Activated naive CD4-positive, alpha-beta T cell treated with anti-CD3 and anti-CD28 coated beads, Interleukin-2, amount 10 ng/mL, durations not matched to agents 7 days and 5 days (primary cell): ENCODE measurements at regions not wholly inside any gene's neighbourhood (a gene's known extent, or its start where the extent isn't known, plus 50 kb on each side); places are given as distances from the start of the nearest gene placed in this dataset.
A peak's percentile ranks its signal among the peaks of the same experiment; 100 is the strongest.

ENCODE experiments used
- CTCF ChIA-PET: fragments of 350-600 bp; sonication (Branson Sonifier 250); formaldehyde crosslinking; loops from one replicate; lab custom pipeline; 2021; ENCODE audit warnings: antibody characterized with exemption; lab: Charles Lee
- DNase-seq: peaks from one replicate; pipeline ENCODE4 v3.0.0-alpha.2; 2020
- H3K27ac Mint-ChIP-seq: one replicate; pipeline ENCODE4 v1.8.0; 2021; ENCODE audit warnings: mild to moderate bottlenecking, moderate library complexity, mixed read lengths
- H3K27me3 Mint-ChIP-seq: one replicate; pipeline ENCODE4 v1.8.0; 2021; ENCODE audit warnings: mild to moderate bottlenecking, mixed read lengths
- H3K36me3 Mint-ChIP-seq: one replicate; pipeline ENCODE4 v1.8.0; 2021; ENCODE audit warnings: mixed read lengths
- H3K4me1 Mint-ChIP-seq: one replicate; pipeline ENCODE4 v1.8.0; 2021; ENCODE audit warnings: mixed read lengths
- H3K4me3 Mint-ChIP-seq: one replicate; pipeline ENCODE4 v1.8.0; 2021; ENCODE audit warnings: mild to moderate bottlenecking, moderate library complexity, mixed read lengths
- H3K9me3 Mint-ChIP-seq: one replicate; pipeline ENCODE4 v1.8.0; 2021; ENCODE audit warnings: mixed read lengths

GRCh38 chrX:7435822-7436221 is 287.9 kb upstream of the PUDP start:
- Mint-ChIP-seq H3K36me3 (no peaks in the 10 kb centered on the region), H3K27me3 (no peaks in the 10 kb centered on the region), H3K9me3 (no peaks in the 10 kb centered on the region), H3K4me3 (no peak overlapping the region), H3K27ac (no peak overlapping the region), H3K4me1 (no peaks in the 10 kb centered on the region)
- DNase-seq = no peak
- CTCF ChIA-PET = no interaction called here

GRCh38 chrX:7432901-7433300 is 284.9 kb upstream of the PUDP start:
- no peak for DNase-seq
- H3K27me3 Mint-ChIP-seq = no peaks in the 10 kb centered on the region
- no peaks in the 10 kb centered on the region for H3K36me3 Mint-ChIP-seq
- H3K27ac Mint-ChIP-seq = no peak overlapping the region
- H3K9me3 Mint-ChIP-seq = no peaks in the 10 kb centered on the region
- H3K4me1 Mint-ChIP-seq = no peaks in the 10 kb centered on the region
- CTCF ChIA-PET = no interaction called here
- H3K4me3 Mint-ChIP-seq = no peak overlapping the region

GRCh38 chrX:7420717-7421116 is 272.8 kb upstream of the PUDP start:
- H3K27me3 Mint-ChIP-seq = no peaks in the 10 kb centered on the region
- no peaks in the 10 kb centered on the region for H3K36me3 Mint-ChIP-seq
- no peak for DNase-seq
- H3K4me1 Mint-ChIP-seq = no peaks in the 10 kb centered on the region
- no peak overlapping the region for H3K27ac Mint-ChIP-seq
- H3K9me3 Mint-ChIP-seq = peaks cover 2% of the 10 kb centered on the region
- no peak overlapping the region for H3K4me3 Mint-ChIP-seq
- CTCF ChIA-PET = no interaction called here

GRCh38 chrX:7414753-7415152 is 266.8 kb upstream of the PUDP start:
- Mint-ChIP-seq H3K4me3 (no peak overlapping the region), H3K4me1 (no peaks in the 10 kb centered on the region), H3K27ac (no peak overlapping the region), H3K27me3 (no peaks in the 10 kb centered on the region), H3K9me3 (no peaks in the 10 kb centered on the region), H3K36me3 (no peaks in the 10 kb centered on the region)
- CTCF ChIA-PET = no interaction called here
- no peak for DNase-seq

GRCh38 chrX:7412840-7413239 is 264.9 kb upstream of the PUDP start:
- Mint-ChIP-seq H3K4me3 (no peak overlapping the region), H3K27ac (no peak overlapping the region), H3K36me3 (no peaks in the 10 kb centered on the region), H3K27me3 (no peaks in the 10 kb centered on the region), H3K4me1 (no peaks in the 10 kb centered on the region), H3K9me3 (no peaks in the 10 kb centered on the region)
- DNase-seq = no peak
- CTCF ChIA-PET = no interaction called here

DNA sequence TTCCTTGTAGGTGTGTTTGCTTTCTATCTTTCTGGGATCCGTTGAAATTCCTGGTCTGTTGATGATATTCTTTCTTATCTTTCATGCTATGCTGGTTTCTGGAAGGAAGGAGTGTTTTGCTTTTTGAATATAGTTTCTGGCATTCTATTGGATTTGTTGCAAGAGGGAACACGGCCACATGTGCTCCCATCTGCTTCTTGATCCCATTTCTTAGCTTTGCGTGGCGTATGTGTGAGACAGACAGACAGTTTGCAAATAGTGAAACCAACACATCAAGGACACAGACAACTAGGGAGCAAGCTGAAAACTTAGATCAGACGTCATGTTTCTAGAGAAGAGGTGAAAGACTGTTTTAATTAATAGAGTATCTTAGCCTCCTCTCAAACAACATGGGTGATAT is 261.9 kb upstream of the PUDP start:
- no peak overlapping the region for H3K4me3 Mint-ChIP-seq
- no peaks in the 10 kb centered on the region for H3K36me3 Mint-ChIP-seq
- H3K4me1 Mint-ChIP-seq = no peaks in the 10 kb centered on the region
- H3K27ac Mint-ChIP-seq = peak overlapping the region; percentile 9
- H3K9me3 Mint-ChIP-seq = no peaks in the 10 kb centered on the region
- DNase-seq = no peak
- H3K27me3 Mint-ChIP-seq = no peaks in the 10 kb centered on the region
- CTCF ChIA-PET = no interaction called here

GRCh38 chrX:7399373-7399772 is 251.4 kb upstream of the PUDP start:
- DNase-seq = no peak
- Mint-ChIP-seq H3K4me3 (no peak overlapping the region), H3K27me3 (no peaks in the 10 kb centered on the region), H3K27ac (no peak overlapping the region), H3K9me3 (no peaks in the 10 kb centered on the region), H3K4me1 (no peaks in the 10 kb centered on the region), H3K36me3 (no peaks in the 10 kb centered on the region)
- CTCF ChIA-PET = no interaction called here

GRCh38 chrX:7390441-7390840 is 242.5 kb upstream of the PUDP start:
- Mint-ChIP-seq H3K9me3 (no peaks in the 10 kb centered on the region), H3K4me1 (no peaks in the 10 kb centered on the region), H3K4me3 (no peak overlapping the region), H3K27me3 (no peaks in the 10 kb centered on the region), H3K36me3 (no peaks in the 10 kb centered on the region), H3K27ac (no peak overlapping the region)
- CTCF ChIA-PET = no interaction called here
- DNase-seq = no peak

DNA sequence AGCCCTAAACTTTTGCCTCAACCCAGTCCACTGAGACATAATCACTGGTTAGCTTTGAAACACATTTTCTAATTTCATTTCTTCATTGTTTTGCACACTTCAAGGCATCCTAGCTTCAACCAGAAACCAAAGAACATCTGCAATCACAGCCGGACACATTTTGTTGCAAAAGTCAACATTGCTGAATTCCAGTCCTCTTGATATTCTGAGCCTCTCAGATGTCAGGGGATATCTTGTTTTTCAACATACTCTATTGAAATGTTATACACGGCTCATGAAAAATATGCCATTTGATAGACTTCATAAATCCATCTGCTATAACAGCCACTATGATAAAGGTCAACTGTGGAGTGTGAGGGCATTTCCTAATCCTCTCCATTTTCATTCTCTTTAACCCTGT is 241.6 kb upstream of the PUDP start:
- Mint-ChIP-seq H3K4me1 (no peaks in the 10 kb centered on the region), H3K9me3 (no peaks in the 10 kb centered on the region), H3K36me3 (no peaks in the 10 kb centered on the region), H3K4me3 (no peak overlapping the region), H3K27ac (no peak overlapping the region), H3K27me3 (no peaks in the 10 kb centered on the region)
- CTCF ChIA-PET = no interaction called here
- DNase-seq = no peak

- Mint-ChIP-seq H3K9me3 (no peaks in the 10 kb centered on the region), H3K36me3 (no peaks in the 10 kb centered on the region), H3K27ac (no peak overlapping the region), H3K4me3 (no peak overlapping the region), H3K27me3 (no peaks in the 10 kb centered on the region), H3K4me1 (no peaks in the 10 kb centered on the region)
- CTCF ChIA-PET = no interaction called here
- DNase-seq = no peak
Observed at GRCh38 chrX:7385131-7385530, 237.2 kb upstream of the PUDP start.

- Mint-ChIP-seq H3K36me3 (no peaks in the 10 kb centered on the region), H3K9me3 (peaks cover 15% of the 10 kb centered on the region), H3K27me3 (no peaks in the 10 kb centered on the region), H3K4me1 (no peaks in the 10 kb centered on the region), H3K27ac (no peak overlapping the region), H3K4me3 (no peak overlapping the region)
- CTCF ChIA-PET = no interaction called here
- no peak for DNase-seq
Observed at GRCh38 chrX:7378406-7378805, 230.5 kb upstream of the PUDP start.

DNA sequence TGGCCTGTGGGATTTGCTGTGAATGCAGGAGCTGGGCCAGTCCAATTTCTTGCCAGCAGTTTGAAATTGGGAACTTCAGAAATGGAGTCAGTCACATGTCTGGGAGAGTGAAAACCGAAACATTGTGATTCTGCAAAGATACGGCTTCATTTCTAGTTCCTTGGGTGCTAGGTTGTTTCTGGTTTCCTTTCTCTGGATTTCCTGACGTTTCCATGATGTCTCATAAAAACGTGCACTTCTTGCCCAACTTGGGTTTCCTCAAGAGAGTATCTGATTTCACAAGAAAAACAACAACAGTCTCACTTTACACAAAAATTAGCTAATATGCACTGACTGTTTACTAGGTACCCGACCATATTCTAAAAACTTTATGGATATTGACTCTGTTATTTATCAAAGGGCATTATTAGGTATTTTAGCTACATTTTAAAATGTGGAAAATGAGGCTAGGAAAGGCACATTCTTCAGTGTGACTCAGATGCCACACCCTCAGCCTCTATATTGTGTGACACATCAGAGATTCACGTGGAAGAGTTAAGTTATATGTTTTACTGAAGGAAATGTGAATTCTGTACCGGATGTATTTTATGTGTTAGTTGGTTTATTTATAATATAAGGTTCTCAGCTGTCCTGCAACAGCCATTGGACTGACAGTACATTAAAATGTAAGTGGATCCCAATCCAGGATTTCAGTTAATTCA is 225.0 kb upstream of the PUDP start:
- Mint-ChIP-seq H3K27me3 (no peaks in the 10 kb centered on the region), H3K36me3 (no peaks in the 10 kb centered on the region), H3K9me3 (peaks cover 14% of the 10 kb centered on the region), H3K27ac (no peak overlapping the region), H3K4me3 (no peak overlapping the region), H3K4me1 (no peaks in the 10 kb centered on the region)
- CTCF ChIA-PET = no interaction called here
- DNase-seq = no peak

DNA sequence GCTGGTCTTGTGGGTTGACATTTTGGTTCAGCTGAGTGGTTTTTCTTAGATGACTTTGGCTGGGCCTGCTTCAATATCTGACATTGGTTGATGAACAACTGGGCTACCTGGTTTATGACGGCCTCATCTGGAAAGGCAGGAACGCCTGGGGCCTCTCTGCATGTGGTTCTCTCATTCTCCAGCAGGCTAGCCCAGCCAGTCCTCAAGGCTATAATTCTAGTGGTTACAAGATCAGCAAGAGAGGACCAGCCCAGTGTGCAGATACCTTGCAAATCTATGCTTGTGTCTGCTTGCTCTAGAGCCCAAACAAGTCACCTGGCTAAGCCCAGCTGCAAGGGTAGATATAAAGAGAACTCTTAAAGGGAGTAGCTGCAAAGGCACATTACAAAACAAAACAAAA is 214.2 kb upstream of the PUDP start:
- Mint-ChIP-seq H3K27me3 (no peaks in the 10 kb centered on the region), H3K4me1 (no peaks in the 10 kb centered on the region), H3K9me3 (no peaks in the 10 kb centered on the region), H3K36me3 (no peaks in the 10 kb centered on the region), H3K27ac (no peak overlapping the region), H3K4me3 (no peak overlapping the region)
- DNase-seq = no peak
- CTCF ChIA-PET = no interaction called here

DNA sequence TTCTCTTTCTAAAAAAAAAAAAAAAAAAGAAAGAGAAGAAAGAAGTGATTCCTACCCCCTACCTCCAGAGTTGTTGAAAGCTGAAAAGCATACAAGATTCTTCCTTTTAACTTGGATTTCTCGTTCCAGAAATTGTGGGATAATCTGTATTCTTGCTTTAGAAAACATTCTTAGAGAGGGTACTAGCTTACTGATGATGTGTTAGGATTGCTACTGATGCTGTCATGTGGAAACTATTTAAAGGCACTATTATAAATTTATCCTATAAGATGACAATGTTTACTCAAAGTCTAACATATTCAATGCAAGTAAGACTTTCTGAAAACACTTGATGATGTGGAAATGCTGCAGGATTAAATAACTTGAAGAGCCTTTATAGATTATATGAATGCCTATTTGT is 204.0 kb upstream of the PUDP start:
- no peaks in the 10 kb centered on the region for H3K36me3 Mint-ChIP-seq
- CTCF ChIA-PET = interaction anchor here (0.7 kb wide), 1 partner anchor 247 kb away, joined by 3 read pairs; no protein-coding TSS in a partner anchor
- H3K27ac Mint-ChIP-seq = no peak overlapping the region
- H3K4me3 Mint-ChIP-seq = no peak overlapping the region
- DNase-seq = no peak
- no peaks in the 10 kb centered on the region for H3K9me3 Mint-ChIP-seq
- no peaks in the 10 kb centered on the region for H3K4me1 Mint-ChIP-seq
- H3K27me3 Mint-ChIP-seq = no peaks in the 10 kb centered on the region

- DNase-seq = no peak
- Mint-ChIP-seq H3K4me1 (no peaks in the 10 kb centered on the region), H3K36me3 (no peaks in the 10 kb centered on the region)
Observed at GRCh38 chrX:7347465-7347864, 199.5 kb upstream of the PUDP start.

GRCh38 chrX:7346021-7346420 is 198.1 kb upstream of the PUDP start:
- no peak for DNase-seq
- Mint-ChIP-seq H3K9me3 (no peaks in the 10 kb centered on the region), H3K36me3 (no peaks in the 10 kb centered on the region), H3K4me3 (no peak overlapping the region), H3K4me1 (no peaks in the 10 kb centered on the region), H3K27me3 (no peaks in the 10 kb centered on the region), H3K27ac (no peak overlapping the region)
- CTCF ChIA-PET = no interaction called here

More at GRCh38 chrX:7347465-7347864, 199.5 kb upstream of the PUDP start:
- no peak overlapping the region for H3K4me3 Mint-ChIP-seq
- CTCF ChIA-PET = no interaction called here
- H3K27ac Mint-ChIP-seq = no peak overlapping the region
- H3K9me3 Mint-ChIP-seq = no peaks in the 10 kb centered on the region
- no peaks in the 10 kb centered on the region for H3K27me3 Mint-ChIP-seq
